ENCODE measurements at regions not wholly inside any gene's neighbourhood (a gene's known extent, or its start where the extent isn't known, plus 50 kb on each side); places are given as distances from the start of the nearest gene placed in this dataset.

GRCh38 chr15:70398694-70399093 lies 301.0 kb upstream of the TLE3 start:
- Histone ChIP-seq H3K4me1 (ENCODE audit: control insufficient read depth, low read length) (no peaks in the 10 kb centered on the region), H3K9me2 (replicated peaks; ENCODE audit: control insufficient read depth, low read length) (no peaks in the 10 kb centered on the region), H3K4me2 (ENCODE audit: low read length) (no peak overlapping the region), H3K4me3 (ENCODE audit: low read length) (no peak overlapping the region), H3F3A (ENCODE audit: control insufficient read depth, insufficient read depth) (no peaks in the 10 kb centered on the region), H3K9me3 (ENCODE audit: control insufficient read depth, insufficient read depth, low read length) (no peaks in the 10 kb centered on the region; the same call in 1 of the 2 replicates), H3K27me3 (ENCODE audit: control insufficient read depth, low read length) (peaks cover 48% of the 10 kb centered on the region), H3K36me3 (ENCODE audit: control insufficient read depth, low read length) (no peaks in the 10 kb centered on the region), H4K20me1 (ENCODE audit: control insufficient read depth, insufficient read depth, low read depth, low read length) (no peaks in the 10 kb centered on the region), H3K27ac (ENCODE audit: low read depth, low read length) (no peak overlapping the region), H3K79me2 (ENCODE audit: control insufficient read depth, low read length) (no peaks in the 10 kb centered on the region)
- TF ChIP-seq, protein P1, sequence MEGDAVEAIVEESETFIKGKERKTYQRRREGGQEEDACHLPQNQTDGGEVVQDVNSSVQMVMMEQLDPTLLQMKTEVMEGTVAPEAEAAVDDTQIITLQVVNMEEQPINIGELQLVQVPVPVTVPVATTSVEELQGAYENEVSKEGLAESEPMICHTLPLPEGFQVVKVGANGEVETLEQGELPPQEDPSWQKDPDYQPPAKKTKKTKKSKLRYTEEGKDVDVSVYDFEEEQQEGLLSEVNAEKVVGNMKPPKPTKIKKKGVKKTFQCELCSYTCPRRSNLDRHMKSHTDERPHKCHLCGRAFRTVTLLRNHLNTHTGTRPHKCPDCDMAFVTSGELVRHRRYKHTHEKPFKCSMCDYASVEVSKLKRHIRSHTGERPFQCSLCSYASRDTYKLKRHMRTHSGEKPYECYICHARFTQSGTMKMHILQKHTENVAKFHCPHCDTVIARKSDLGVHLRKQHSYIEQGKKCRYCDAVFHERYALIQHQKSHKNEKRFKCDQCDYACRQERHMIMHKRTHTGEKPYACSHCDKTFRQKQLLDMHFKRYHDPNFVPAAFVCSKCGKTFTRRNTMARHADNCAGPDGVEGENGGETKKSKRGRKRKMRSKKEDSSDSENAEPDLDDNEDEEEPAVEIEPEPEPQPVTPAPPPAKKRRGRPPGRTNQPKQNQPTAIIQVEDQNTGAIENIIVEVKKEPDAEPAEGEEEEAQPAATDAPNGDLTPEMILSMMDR (IDR thresholded peaks at IDR 0.05; ENCODE audit: low read depth, low read length, poor library complexity, severe bottlenecking), result no peak
- TF ChIP-seq EZH2phosphoT487 (IDR thresholded peaks at IDR 0.05; ENCODE audit: borderline replicate concordance, low read length), result no peak

GRCh38 chr15:70396807-70397206 lies 299.1 kb upstream of the TLE3 start:
- Histone ChIP-seq H3K9me3 (ENCODE audit: control insufficient read depth, insufficient read depth, low read length) (no peaks in the 10 kb centered on the region; the same call in 1 of the 2 replicates), H3K27ac (ENCODE audit: low read depth, low read length) (no peak overlapping the region), H4K20me1 (ENCODE audit: control insufficient read depth, insufficient read depth, low read depth, low read length) (no peaks in the 10 kb centered on the region), H3F3A (ENCODE audit: control insufficient read depth, insufficient read depth) (no peaks in the 10 kb centered on the region), H3K36me3 (ENCODE audit: control insufficient read depth, low read length) (no peaks in the 10 kb centered on the region), H3K4me1 (ENCODE audit: control insufficient read depth, low read length) (no peaks in the 10 kb centered on the region), H3K27me3 (ENCODE audit: control insufficient read depth, low read length) (peaks cover 31% of the 10 kb centered on the region), H3K79me2 (ENCODE audit: control insufficient read depth, low read length) (no peaks in the 10 kb centered on the region), H3K4me2 (ENCODE audit: low read length) (no peak overlapping the region), H3K9me2 (replicated peaks; ENCODE audit: control insufficient read depth, low read length) (no peaks in the 10 kb centered on the region), H3K4me3 (ENCODE audit: low read length) (no peak overlapping the region)
- TF ChIP-seq EZH2phosphoT487 (IDR thresholded peaks at IDR 0.05; ENCODE audit: borderline replicate concordance, low read length), result no peak
- TF ChIP-seq, protein P1 (IDR thresholded peaks at IDR 0.05; ENCODE audit: low read depth, low read length, poor library complexity, severe bottlenecking), result no peak

GRCh38 chr15:70395164-70395563 lies 297.4 kb upstream of the TLE3 start:
- TF ChIP-seq, protein P1 (IDR thresholded peaks at IDR 0.05; ENCODE audit: low read depth, low read length, poor library complexity, severe bottlenecking), result no peak
- no peak for TF ChIP-seq EZH2phosphoT487 (IDR thresholded peaks at IDR 0.05; ENCODE audit: borderline replicate concordance, low read length)
- Histone ChIP-seq H3K4me2 (ENCODE audit: low read length) (no peak overlapping the region), H3K79me2 (ENCODE audit: control insufficient read depth, low read length) (no peaks in the 10 kb centered on the region), H3K4me3 (ENCODE audit: low read length) (no peak overlapping the region), H3K4me1 (ENCODE audit: control insufficient read depth, low read length) (no peaks in the 10 kb centered on the region), H3K36me3 (ENCODE audit: control insufficient read depth, low read length) (no peaks in the 10 kb centered on the region), H3K9me3 (ENCODE audit: control insufficient read depth, insufficient read depth, low read length) (no peaks in the 10 kb centered on the region), H3K27ac (ENCODE audit: low read depth, low read length) (no peak overlapping the region), H3K9me2 (replicated peaks; ENCODE audit: control insufficient read depth, low read length) (no peaks in the 10 kb centered on the region), H3K27me3 (ENCODE audit: control insufficient read depth, low read length) (peaks cover 19% of the 10 kb centered on the region), H3F3A (ENCODE audit: control insufficient read depth, insufficient read depth) (no peaks in the 10 kb centered on the region), H4K20me1 (ENCODE audit: control insufficient read depth, insufficient read depth, low read depth, low read length) (no peaks in the 10 kb centered on the region)
